Tibial artery (tissue), 4 donors: ENCODE measurements at regions not wholly inside any gene's neighbourhood (a gene's known extent, or its start where the extent isn't known, plus 50 kb on each side); places are given as distances from the start of the nearest gene placed in this dataset.

Source experiments
- DNase-seq, 2 donors: peaks; one replicate each; pipeline ENCODE4 v3.0.0-alpha.2; 2019
- H3K27ac ChIP-seq, 2 donors: fragments of 200-600 bp; sonication (generic) in 1 of 2; 1 replicate in 1 of 2; 2 replicates in 1 of 2; pipeline ENCODE4 v1.5.1; 2018 to 2019; ENCODE audit warnings: mild to moderate bottlenecking in 1 of 2
- H3K27me3 ChIP-seq, 2 donors: fragments of 200-600 bp; sonication (generic) in 1 of 2; one replicate each; pipeline versions ENCODE4 v1.5.1 to v1.6.0; 2016 to 2019
- H3K36me3 ChIP-seq, 3 donors: fragments of 200-600 bp; sonication (generic) in 2 of 3; one replicate each; pipeline ENCODE4 v1.5.1; 2016 to 2019; ENCODE audit warnings: mild to moderate bottlenecking in 2 of 3
- H3K4me1 ChIP-seq, 4 donors: fragments of 200-600 bp; sonication (generic) in 2 of 4; 1 replicate in 3 of 4; 2 replicates in 1 of 4; pipeline ENCODE4 v1.5.1; 2016 to 2019
- H3K4me3 ChIP-seq, 2 donors: fragments of 200-600 bp; sonication (generic) in 1 of 2; 1 replicate in 1 of 2; 2 replicates in 1 of 2; pipeline ENCODE4 v1.5.1; 2018 to 2019; ENCODE audit warnings: mild to moderate bottlenecking in 2 of 2
- H3K9me3 ChIP-seq, 3 donors: fragments of 200-600 bp; sonication (generic) in 1 of 3; one replicate each; pipeline ENCODE4 v1.5.1; 2016 to 2019
- intact Hi-C: fragments of 100-400 bp; cut with DNase I; formaldehyde crosslinking; loops from one replicate; pipeline ENCODE4 v1.15.0; 2023; ENCODE audit warnings: low total_unique reads
- TF ChIP-seq, protein P1 (sequence below), 2 experiments: fragments of 200-600 bp in 1 of 2; fragments of 450-650 bp in 1 of 2; IDR thresholded peaks; one replicate each; pipeline ENCODE4 v1.5.1; 2017 to 2019; ENCODE audit warnings: antibody characterized with exemption in 2 of 2, mild to moderate bottlenecking in 1 of 2, moderate library complexity in 1 of 2

DNA sequence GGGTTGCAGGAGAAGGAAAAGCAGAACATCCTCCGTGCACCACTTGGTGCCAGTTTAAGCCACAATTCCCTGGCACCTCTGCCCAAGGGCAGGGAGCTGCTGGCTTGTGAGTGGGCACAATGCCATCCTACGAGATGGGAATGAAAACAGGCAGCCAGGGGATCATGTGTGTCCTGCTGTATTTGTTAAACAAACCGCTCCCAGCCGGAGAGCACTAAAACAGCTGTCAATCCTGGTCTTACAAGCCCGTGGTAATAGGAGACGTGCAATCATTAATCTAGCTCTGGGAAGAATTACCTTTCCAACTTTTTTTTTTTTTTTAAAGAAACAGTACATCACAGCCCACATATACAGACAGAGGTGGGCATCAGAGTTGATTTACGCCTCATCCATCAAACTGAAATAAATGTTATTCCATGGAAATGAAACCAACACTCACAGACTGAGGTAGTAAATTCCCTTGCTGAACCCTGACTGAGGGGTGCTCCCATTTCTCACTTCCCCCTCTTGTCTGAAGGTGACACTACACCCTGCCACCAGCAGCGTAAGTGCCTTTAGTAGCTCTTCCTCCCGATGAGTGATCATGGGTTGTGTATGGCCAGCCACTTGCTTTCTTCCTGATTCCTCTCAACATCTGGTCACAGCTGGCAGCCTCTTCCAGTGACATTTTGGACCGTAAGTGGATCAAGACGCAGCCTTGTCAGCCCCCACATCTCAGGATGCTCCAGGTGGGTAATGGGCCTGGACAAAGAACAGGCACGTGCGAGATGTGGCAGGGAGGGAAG is 143.8 kb downstream of the TEX36 start:
- no peak overlapping the region for H3K4me3 ChIP-seq
- peaks cover 0 to 8% of the 10 kb centered on the region in 2 donors for H3K27me3 ChIP-seq
- intact Hi-C loops, result no loop called here
- no peak for DNase-seq
- no peaks in the 10 kb centered on the region for H3K36me3 ChIP-seq
- H3K27ac ChIP-seq, result no peak overlapping the region
- no peaks in the 10 kb centered on the region for H3K9me3 ChIP-seq
- TF ChIP-seq, protein P1, sequence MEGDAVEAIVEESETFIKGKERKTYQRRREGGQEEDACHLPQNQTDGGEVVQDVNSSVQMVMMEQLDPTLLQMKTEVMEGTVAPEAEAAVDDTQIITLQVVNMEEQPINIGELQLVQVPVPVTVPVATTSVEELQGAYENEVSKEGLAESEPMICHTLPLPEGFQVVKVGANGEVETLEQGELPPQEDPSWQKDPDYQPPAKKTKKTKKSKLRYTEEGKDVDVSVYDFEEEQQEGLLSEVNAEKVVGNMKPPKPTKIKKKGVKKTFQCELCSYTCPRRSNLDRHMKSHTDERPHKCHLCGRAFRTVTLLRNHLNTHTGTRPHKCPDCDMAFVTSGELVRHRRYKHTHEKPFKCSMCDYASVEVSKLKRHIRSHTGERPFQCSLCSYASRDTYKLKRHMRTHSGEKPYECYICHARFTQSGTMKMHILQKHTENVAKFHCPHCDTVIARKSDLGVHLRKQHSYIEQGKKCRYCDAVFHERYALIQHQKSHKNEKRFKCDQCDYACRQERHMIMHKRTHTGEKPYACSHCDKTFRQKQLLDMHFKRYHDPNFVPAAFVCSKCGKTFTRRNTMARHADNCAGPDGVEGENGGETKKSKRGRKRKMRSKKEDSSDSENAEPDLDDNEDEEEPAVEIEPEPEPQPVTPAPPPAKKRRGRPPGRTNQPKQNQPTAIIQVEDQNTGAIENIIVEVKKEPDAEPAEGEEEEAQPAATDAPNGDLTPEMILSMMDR (IDR thresholded peaks at IDR 0.05), result no peak
- no peaks in the 10 kb centered on the region for H3K4me1 ChIP-seq

DNA sequence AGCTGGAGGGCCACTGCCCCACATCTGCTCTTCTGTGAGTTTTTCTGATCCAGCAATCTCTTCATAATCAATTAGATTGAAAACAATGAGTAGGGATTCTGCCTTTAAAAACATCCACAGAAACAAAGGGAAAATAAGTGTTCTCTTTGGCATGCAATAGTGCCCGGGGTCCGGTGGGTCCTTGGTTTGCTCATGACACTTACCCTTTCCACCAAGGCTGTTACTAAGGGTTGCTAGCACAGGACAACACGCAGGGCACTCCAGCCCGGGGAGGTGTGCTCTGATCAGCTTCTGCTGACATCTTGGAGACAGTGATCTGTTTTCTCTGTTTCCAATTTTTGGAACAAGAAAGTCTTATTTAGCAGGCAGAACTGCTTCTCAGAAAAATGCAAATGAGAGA is 146.7 kb downstream of the TEX36 start:
- intact Hi-C loops, result no loop called here
- H3K27ac ChIP-seq, result no peak overlapping the region
- H3K27me3 ChIP-seq, result peaks cover 0 to 20% of the 10 kb centered on the region in 2 donors
- H3K4me1 ChIP-seq, result no peaks in the 10 kb centered on the region
- DNase-seq, result no peak
- no peaks in the 10 kb centered on the region for H3K36me3 ChIP-seq
- no peak overlapping the region for H3K4me3 ChIP-seq
- H3K9me3 ChIP-seq, result no peaks in the 10 kb centered on the region
- TF ChIP-seq, protein P1 (IDR thresholded peaks at IDR 0.05), result no peak

DNA sequence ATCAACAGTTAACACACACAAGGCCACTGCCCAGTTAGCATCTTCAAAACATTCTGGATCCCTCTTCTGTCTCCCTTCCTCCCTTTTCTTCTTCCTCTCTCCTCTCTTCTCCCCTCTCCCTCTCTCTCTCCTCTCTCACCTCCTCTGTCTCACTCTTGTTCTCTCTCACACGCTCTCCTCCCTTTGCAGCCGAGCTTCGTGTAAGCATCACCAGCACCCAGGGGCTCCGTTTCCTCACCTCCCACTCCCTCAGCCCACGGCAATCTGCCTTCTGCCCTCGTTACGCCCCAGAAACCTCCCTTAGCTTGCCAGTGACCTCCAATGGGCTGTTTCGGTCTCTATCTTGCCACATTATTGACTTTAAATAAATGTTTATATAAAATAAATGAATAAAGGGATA is 147.4 kb downstream of the TEX36 start:
- H3K27ac ChIP-seq, result no peak overlapping the region
- no peaks in the 10 kb centered on the region for H3K4me1 ChIP-seq
- H3K4me3 ChIP-seq, result no peak overlapping the region
- TF ChIP-seq, protein P1 (IDR thresholded peaks at IDR 0.05), result no peak
- peaks cover 0 to 21% of the 10 kb centered on the region in 2 donors for H3K27me3 ChIP-seq
- intact Hi-C loops, result no loop called here
- no peaks in the 10 kb centered on the region for H3K36me3 ChIP-seq
- DNase-seq, result no peak
- H3K9me3 ChIP-seq, result no peaks in the 10 kb centered on the region

DNA sequence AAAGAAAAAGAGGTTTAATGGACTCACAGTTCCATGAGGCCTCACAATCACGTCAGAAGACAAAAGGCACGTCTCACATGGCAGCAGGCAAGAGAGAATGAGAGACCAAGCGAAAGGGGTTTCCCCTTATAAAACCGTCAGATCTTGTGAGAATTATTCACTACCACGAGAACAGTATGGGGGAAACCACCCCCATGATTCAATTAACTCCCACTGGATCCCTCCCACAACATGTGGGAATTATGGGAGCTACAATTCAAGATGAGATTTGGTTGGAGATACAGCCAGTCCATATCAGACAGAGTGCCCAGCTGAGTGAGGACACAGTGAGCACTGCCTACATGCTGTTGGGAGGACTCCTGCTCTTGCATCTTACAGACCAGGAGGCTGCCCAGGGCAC is 148.4 kb downstream of the TEX36 start:
- Histone ChIP-seq H3K27me3 (peaks cover 0 to 19% of the 10 kb centered on the region in 2 donors), H3K4me3 (no peak overlapping the region), H3K9me3 (no peaks in the 10 kb centered on the region), H3K4me1 (no peaks in the 10 kb centered on the region), H3K36me3 (no peaks in the 10 kb centered on the region), H3K27ac (no peak overlapping the region)
- no peak for DNase-seq
- TF ChIP-seq, protein P1 (IDR thresholded peaks at IDR 0.05), result no peak
- intact Hi-C loops, result no loop called here

DNA sequence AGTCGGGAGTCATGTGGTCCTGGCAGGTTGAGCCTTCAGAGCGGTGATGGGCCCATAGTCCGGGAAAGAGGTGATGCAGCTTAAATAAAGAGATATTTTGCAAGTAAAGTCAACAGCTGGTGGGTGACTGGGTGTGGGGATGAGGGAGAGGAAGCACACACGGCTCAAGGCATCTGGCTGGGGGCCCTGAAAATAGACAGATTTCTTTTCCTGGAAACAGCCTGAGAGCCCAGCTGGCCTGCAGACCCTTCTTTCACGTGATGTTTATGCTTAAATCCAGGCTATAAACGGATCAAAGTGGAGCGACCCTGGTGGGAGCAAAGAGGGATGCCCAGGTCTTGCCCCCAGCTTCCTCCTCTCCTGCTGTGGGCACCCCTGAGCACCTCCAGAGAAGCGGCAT is 149.1 kb downstream of the TEX36 start:
- peaks cover 0 to 15% of the 10 kb centered on the region in 2 donors for H3K27me3 ChIP-seq
- no peaks in the 10 kb centered on the region for H3K9me3 ChIP-seq
- intact Hi-C loops, result no loop called here
- no peaks in the 10 kb centered on the region for H3K4me1 ChIP-seq
- H3K36me3 ChIP-seq, result no peaks in the 10 kb centered on the region
- no peak overlapping the region for H3K27ac ChIP-seq
- TF ChIP-seq, protein P1 (IDR thresholded peaks at IDR 0.05), result no peak
- no peak for DNase-seq
- H3K4me3 ChIP-seq, result no peak overlapping the region
